Heart left ventricle (tissue), 13 donors: ENCODE measurements at regions not wholly inside any gene's neighbourhood (a gene's known extent, or its start where the extent isn't known, plus 50 kb on each side); places are given as distances from the start of the nearest gene placed in this dataset.

Source experiments
- CTCF ChIP-seq, 12 donors: fragments of 200-600 bp; sonication (generic) in 4 of 12; IDR thresholded peaks; one replicate each; pipeline versions ENCODE4 v1.5.0 to v1.8.0; 2018 to 2022; ENCODE audit warnings: antibody characterized with exemption in 12 of 12, mild to moderate bottlenecking in 5 of 12
- POLR2A ChIP-seq, 2 donors: fragments of 450-650 bp; IDR thresholded peaks; one replicate each; pipeline ENCODE4 v1.6.1; 2017; ENCODE audit warnings: antibody characterized with exemption in 2 of 2, mild to moderate bottlenecking in 2 of 2, moderate library complexity in 2 of 2
- donor health status: ischemic (EF 13 %, LVEDD 7.1; RV severe dilation, severe dysfunction).
- donor health status: DM: no; HTN: yes; CAD: no.
- donor health status: DM: no; HTN: no; CAD: no.
- donor health status: ischemic (EF 25% LVEDD 6.9; RV normal size, moderate dysfunction).
- donor health status: ischemic (EF 25% LVEDD 5.7; RV mildly dilated, moderate dysfunction).
- donor health status: ischemic (EF 35%, LVEDD 5.7; RV mildly dilated, moderate dysfunction).
- donor health status: nonischemic (EF 11% LVEDD 7.7; RV severe dilation, severe dysfunction).
- donor health status: DM: yes; HTN: yes; CAD: no.
- donor health status: PGD.
- donor health status: ischemic (EF 29% LVEDD 5.4; RV normal size, mild dysfunction).
- donor health status: nonischemic (EF 23%, LVEDD 6.1; RV moderate dilation, normal function).

GRCh38 chr6:126807876-126808275 lies 310.6 kb upstream of the RSPO3 start:
- TF ChIP-seq CTCF (IDR thresholded peaks at IDR 0.05) (no peak), POLR2A (IDR thresholded peaks at IDR 0.05) (no peak)
